ENCODE measurements at regions not wholly inside any gene's neighbourhood (a gene's known extent, or its start where the extent isn't known, plus 50 kb on each side); places are given as distances from the start of the nearest gene placed in this dataset.

DNA sequence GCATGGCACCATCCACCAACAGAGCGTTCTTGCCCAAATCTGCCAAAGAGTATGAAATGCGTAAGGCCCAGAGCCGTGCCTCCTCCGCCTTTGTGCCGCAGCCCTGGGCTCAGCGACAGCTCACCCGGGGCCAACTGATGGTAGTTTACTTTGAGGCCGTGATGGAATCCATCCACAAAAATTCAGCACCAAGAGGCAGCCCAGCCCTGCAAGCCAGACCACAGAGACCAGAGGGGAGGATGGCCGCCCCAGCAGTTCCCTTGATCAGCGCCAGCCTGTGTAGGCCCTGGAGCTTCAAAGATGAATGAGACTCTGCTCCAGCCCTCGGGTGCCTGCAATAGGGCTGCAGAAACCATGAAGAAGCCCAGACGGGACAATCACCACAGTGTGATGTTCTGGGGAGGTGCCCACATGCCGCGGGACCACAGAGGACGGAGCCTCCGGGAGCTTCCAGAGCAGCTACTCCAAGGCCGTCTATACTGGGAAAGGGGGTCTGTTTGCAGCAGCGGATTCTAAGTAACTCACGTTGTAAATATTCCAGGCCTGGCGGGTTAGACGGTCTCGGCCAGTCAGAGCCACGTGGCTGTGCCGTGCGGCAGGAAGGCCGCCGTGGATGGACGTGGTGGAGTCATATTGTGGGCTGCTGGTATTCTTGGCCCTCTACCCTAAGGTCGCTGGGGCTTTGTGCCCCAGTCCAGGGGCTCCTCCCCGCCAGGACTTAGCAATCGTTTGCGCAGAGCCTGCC lies 80.3 kb downstream of the RBFOX3 start:
- Histone ChIP-seq H3K9ac (ENCODE audit: low read length in 2 of 2) (no peak overlapping the region), H3K27me3 (ENCODE audit: control insufficient read depth in 1 of 2, insufficient read depth in 2 of 2, low read length in 2 of 2) (peaks cover 0 to 10% of the 10 kb centered on the region in 2 donors), H3K4me1 (ENCODE audit: control insufficient read depth, insufficient read depth, low read length) (no peaks in the 10 kb centered on the region), H3K4me3 (ENCODE audit: low read length in 2 of 2) (no peak overlapping the region), H3K9me3 (ENCODE audit: control insufficient read depth in 2 of 2, low read length in 2 of 2) (no peaks in the 10 kb centered on the region), H3K27ac (ENCODE audit: low read length) (no peak overlapping the region), H3K36me3 (ENCODE audit: control insufficient read depth in 2 of 2, insufficient read depth in 2 of 2, low read length in 2 of 2) (no peaks in the 10 kb centered on the region)

DNA sequence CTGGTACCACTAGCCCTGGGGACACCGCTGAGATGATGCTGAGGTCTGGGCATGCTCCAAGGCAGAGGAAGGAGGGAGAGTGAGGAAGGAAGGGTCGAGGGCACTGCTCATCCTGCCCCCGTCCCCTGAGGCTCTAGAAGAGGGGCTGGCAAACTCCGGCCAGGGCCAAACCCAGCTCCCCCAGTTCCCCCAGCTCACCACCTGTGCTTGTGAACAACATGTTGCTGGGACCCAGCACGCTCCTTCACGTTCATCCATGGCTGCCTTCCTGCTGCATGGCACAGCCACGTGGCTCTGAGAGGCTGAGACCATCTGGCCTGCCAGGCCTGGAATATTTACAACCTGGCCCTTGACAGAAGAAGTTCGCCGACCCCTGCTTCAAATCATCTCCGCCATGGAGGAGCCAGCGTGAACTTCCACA lies 81.2 kb downstream of the RBFOX3 start:
- Histone ChIP-seq H3K36me3 (ENCODE audit: control insufficient read depth in 2 of 2, insufficient read depth in 2 of 2, low read length in 2 of 2) (no peaks in the 10 kb centered on the region), H3K9ac (ENCODE audit: low read length in 2 of 2) (no peak overlapping the region), H3K4me3 (ENCODE audit: low read length in 2 of 2) (no peak overlapping the region), H3K4me1 (ENCODE audit: control insufficient read depth, insufficient read depth, low read length) (no peaks in the 10 kb centered on the region), H3K27me3 (ENCODE audit: control insufficient read depth in 1 of 2, insufficient read depth in 2 of 2, low read length in 2 of 2) (peaks cover 0 to 14% of the 10 kb centered on the region in 2 donors), H3K9me3 (ENCODE audit: control insufficient read depth in 2 of 2, low read length in 2 of 2) (no peaks in the 10 kb centered on the region), H3K27ac (ENCODE audit: low read length) (no peak overlapping the region)

GRCh38 chr17:79528592-79529125 lies 82.2 kb downstream of the RBFOX3 start:
- Histone ChIP-seq H3K36me3 (ENCODE audit: control insufficient read depth in 2 of 2, insufficient read depth in 2 of 2, low read length in 2 of 2) (no peaks in the 10 kb centered on the region), H3K9ac (ENCODE audit: low read length in 2 of 2) (no peak overlapping the region)

DNA sequence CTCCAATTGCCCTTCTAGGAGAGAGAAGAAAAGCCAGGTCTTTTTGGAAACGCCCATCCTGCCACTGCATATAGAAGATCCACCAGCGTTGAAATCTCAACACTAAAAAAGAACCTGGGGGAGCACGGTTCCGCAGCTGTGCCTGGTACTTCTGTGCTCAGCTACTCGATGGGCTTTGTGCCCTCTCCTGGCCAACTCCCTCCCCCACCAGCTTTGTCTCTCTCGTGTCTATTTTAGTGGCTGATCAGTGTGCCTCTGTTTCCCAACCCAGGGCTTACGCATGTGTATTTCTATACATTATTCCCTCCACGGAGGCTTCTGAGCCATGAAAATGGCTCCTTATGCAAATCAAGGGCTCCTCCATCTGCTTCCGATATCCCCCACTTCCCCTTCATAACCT lies 83.5 kb downstream of the RBFOX3 start:
- H3K4me3 ChIP-seq (ENCODE audit: low read length in 2 of 2): no peak overlapping the region
- H3K27me3 ChIP-seq (ENCODE audit: control insufficient read depth in 1 of 2, insufficient read depth in 2 of 2, low read length in 2 of 2): peaks cover 0 to 14% of the 10 kb centered on the region in 2 donors
- no peaks in the 10 kb centered on the region for H3K9me3 ChIP-seq (ENCODE audit: control insufficient read depth in 2 of 2, low read length in 2 of 2)
- no peaks in the 10 kb centered on the region for H3K4me1 ChIP-seq (ENCODE audit: control insufficient read depth, insufficient read depth, low read length)
- no peak overlapping the region for H3K27ac ChIP-seq (ENCODE audit: low read length)
- no peaks in the 10 kb centered on the region for H3K36me3 ChIP-seq (ENCODE audit: control insufficient read depth in 2 of 2, insufficient read depth in 2 of 2, low read length in 2 of 2)
- no peak overlapping the region for H3K9ac ChIP-seq (ENCODE audit: low read length in 2 of 2)

More at GRCh38 chr17:79528592-79529125, 82.2 kb downstream of the RBFOX3 start:
- Histone ChIP-seq H3K9me3 (ENCODE audit: control insufficient read depth in 2 of 2, low read length in 2 of 2) (no peaks in the 10 kb centered on the region), H3K4me3 (ENCODE audit: low read length in 2 of 2) (no peak overlapping the region), H3K27me3 (ENCODE audit: control insufficient read depth in 1 of 2, insufficient read depth in 2 of 2, low read length in 2 of 2) (peaks cover 0 to 16% of the 10 kb centered on the region in 2 donors), H3K4me1 (ENCODE audit: control insufficient read depth, insufficient read depth, low read length) (no peaks in the 10 kb centered on the region), H3K27ac (ENCODE audit: low read length) (no peak overlapping the region)

GRCh38 chr17:79525793-79526677 lies 84.8 kb downstream of the RBFOX3 start:
- Histone ChIP-seq H3K9ac (ENCODE audit: low read length in 2 of 2) (no peak overlapping the region), H3K27me3 (ENCODE audit: control insufficient read depth in 1 of 2, insufficient read depth in 2 of 2, low read length in 2 of 2) (peaks cover 0 to 17% of the 10 kb centered on the region in 2 donors), H3K4me1 (ENCODE audit: control insufficient read depth, insufficient read depth, low read length) (peaks cover under 1% of the 10 kb centered on the region), H3K9me3 (ENCODE audit: control insufficient read depth in 2 of 2, low read length in 2 of 2) (no peaks in the 10 kb centered on the region), H3K27ac (ENCODE audit: low read length) (no peak overlapping the region), H3K4me3 (ENCODE audit: low read length in 2 of 2) (no peak overlapping the region), H3K36me3 (ENCODE audit: control insufficient read depth in 2 of 2, insufficient read depth in 2 of 2, low read length in 2 of 2) (no peaks in the 10 kb centered on the region)

DNA sequence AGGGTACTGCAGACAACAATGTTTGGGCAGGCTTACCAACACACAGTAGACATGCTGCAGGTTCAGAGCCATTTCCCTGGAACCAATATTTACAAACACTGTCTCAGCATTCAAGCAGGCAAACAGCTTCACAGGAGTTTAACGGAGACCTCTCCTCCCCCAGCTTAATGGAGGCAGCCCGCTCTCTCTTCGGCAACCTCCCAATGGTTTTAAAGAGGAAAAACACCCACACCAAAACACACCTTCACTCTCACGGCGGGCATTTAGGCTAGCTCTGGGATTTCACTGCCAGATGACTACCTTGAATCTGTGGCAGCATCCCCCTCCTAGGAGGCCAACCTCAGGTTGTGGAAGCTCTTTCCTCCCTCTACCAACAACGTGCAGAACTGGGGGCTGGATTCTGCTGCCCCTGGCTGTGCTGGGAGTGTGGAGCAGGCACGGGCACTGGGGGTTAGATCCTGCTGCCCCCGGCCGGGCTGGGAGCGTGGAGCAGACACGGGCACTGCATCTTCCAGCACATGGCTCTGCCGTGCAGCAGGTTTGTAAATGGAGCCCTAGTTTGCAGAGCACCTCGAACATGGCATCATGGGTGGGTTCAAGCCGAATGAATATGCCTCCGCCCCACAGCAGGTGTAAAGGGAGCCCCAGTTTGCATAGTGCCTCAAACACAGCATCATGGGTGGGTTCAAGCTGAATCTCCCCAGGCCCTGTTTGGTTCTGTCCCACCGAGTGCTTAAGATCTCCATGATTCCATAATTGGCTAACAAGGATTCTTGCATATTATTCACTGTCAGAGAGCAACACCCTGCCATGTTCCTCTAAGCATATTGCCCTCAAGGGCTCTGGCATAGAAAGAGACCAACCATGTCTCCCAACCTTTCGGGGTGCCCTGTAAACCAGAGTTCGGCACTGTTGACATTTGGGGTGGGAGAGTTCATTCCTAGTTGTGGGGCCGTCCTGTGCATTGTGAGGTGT lies 86.4 kb downstream of the RBFOX3 start:
- H3K4me3 ChIP-seq (ENCODE audit: low read length in 2 of 2): no peak overlapping the region
- peaks cover 0 to 20% of the 10 kb centered on the region in 2 donors for H3K27me3 ChIP-seq (ENCODE audit: control insufficient read depth in 1 of 2, insufficient read depth in 2 of 2, low read length in 2 of 2)

DNA sequence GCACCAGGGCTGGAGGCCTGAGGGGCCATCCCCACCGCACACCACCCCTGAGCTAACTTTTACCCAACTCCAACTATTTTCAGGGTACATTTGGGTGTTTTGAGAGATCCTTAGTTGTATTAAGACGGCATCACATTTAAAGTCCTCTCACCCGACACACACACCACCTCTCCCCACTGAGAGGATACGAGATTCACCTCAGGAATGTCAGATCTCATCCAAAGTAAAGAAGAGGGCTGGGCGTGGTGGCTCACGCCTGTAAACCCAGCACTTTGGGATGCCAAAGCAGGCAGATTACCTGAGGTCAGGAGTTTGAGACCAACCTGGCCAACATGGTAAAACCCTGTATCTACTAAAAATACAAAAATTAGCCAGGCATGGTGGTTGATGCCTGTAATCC lies 88.4 kb downstream of the RBFOX3 start:
- no peak overlapping the region for H3K9ac ChIP-seq (ENCODE audit: low read length in 2 of 2)
- H3K27ac ChIP-seq (ENCODE audit: low read length): no peak overlapping the region
- no peaks in the 10 kb centered on the region for H3K36me3 ChIP-seq (ENCODE audit: control insufficient read depth in 2 of 2, insufficient read depth in 2 of 2, low read length in 2 of 2)
- H3K9me3 ChIP-seq (ENCODE audit: control insufficient read depth in 2 of 2, low read length in 2 of 2): no peaks in the 10 kb centered on the region
- peaks cover 0 to 24% of the 10 kb centered on the region in 2 donors for H3K27me3 ChIP-seq (ENCODE audit: control insufficient read depth in 1 of 2, insufficient read depth in 2 of 2, low read length in 2 of 2)
- no peak overlapping the region for H3K4me3 ChIP-seq (ENCODE audit: low read length in 2 of 2)
- peaks cover 3% of the 10 kb centered on the region for H3K4me1 ChIP-seq (ENCODE audit: control insufficient read depth, insufficient read depth, low read length)

More for the DNA sequence above, 86.4 kb downstream of the RBFOX3 start:
- Histone ChIP-seq H3K36me3 (ENCODE audit: control insufficient read depth in 2 of 2, insufficient read depth in 2 of 2, low read length in 2 of 2) (no peaks in the 10 kb centered on the region), H3K9ac (ENCODE audit: low read length in 2 of 2) (no peak overlapping the region), H3K27ac (ENCODE audit: low read length) (no peak overlapping the region), H3K4me1 (ENCODE audit: control insufficient read depth, insufficient read depth, low read length) (peaks cover 3% of the 10 kb centered on the region), H3K9me3 (ENCODE audit: control insufficient read depth in 2 of 2, low read length in 2 of 2) (no peaks in the 10 kb centered on the region)

DNA sequence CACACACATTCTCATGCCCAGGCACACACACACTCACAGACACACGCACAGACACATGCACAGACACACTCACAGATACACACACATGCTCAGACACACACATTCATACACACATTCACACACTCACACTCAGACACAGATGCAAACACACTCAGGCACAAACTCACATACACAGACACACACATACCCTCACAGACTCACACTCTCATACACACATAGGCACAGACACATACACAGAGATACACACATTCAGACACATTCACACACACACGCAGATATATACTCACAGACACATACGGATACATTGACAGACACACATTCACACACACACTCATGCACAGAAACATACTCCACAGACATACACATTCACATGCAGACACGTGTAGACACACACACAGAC lies 89.6 kb downstream of the RBFOX3 start:
- Histone ChIP-seq H3K4me3 (ENCODE audit: low read length in 2 of 2) (no peak overlapping the region), H3K9me3 (ENCODE audit: control insufficient read depth in 2 of 2, low read length in 2 of 2) (no peaks in the 10 kb centered on the region), H3K9ac (ENCODE audit: low read length in 2 of 2) (no peak overlapping the region)

GRCh38 chr17:79520167-79521165 lies 90.4 kb downstream of the RBFOX3 start:
- no peaks in the 10 kb centered on the region for H3K9me3 ChIP-seq (ENCODE audit: control insufficient read depth in 2 of 2, low read length in 2 of 2)
- no peaks in the 10 kb centered on the region for H3K36me3 ChIP-seq (ENCODE audit: control insufficient read depth in 2 of 2, insufficient read depth in 2 of 2, low read length in 2 of 2)
- no peak overlapping the region for H3K4me3 ChIP-seq (ENCODE audit: low read length in 2 of 2)
- H3K27me3 ChIP-seq (ENCODE audit: control insufficient read depth in 1 of 2, insufficient read depth in 2 of 2, low read length in 2 of 2): peaks cover 0 to 19% of the 10 kb centered on the region in 2 donors
- no peak overlapping the region for H3K27ac ChIP-seq (ENCODE audit: low read length)
- H3K9ac ChIP-seq (ENCODE audit: low read length in 2 of 2): no peak overlapping the region
- H3K4me1 ChIP-seq (ENCODE audit: control insufficient read depth, insufficient read depth, low read length): peaks cover 3% of the 10 kb centered on the region

More for the DNA sequence above, 89.6 kb downstream of the RBFOX3 start:
- Histone ChIP-seq H3K27ac (ENCODE audit: low read length) (no peak overlapping the region), H3K36me3 (ENCODE audit: control insufficient read depth in 2 of 2, insufficient read depth in 2 of 2, low read length in 2 of 2) (no peaks in the 10 kb centered on the region), H3K4me1 (ENCODE audit: control insufficient read depth, insufficient read depth, low read length) (peaks cover 3% of the 10 kb centered on the region), H3K27me3 (ENCODE audit: control insufficient read depth in 1 of 2, insufficient read depth in 2 of 2, low read length in 2 of 2) (peaks cover 0 to 19% of the 10 kb centered on the region in 2 donors)
